ENCODE measurements at regions not wholly inside any gene's neighbourhood (a gene's known extent, or its start where the extent isn't known, plus 50 kb on each side); places are given as distances from the start of the nearest gene placed in this dataset.

DNA sequence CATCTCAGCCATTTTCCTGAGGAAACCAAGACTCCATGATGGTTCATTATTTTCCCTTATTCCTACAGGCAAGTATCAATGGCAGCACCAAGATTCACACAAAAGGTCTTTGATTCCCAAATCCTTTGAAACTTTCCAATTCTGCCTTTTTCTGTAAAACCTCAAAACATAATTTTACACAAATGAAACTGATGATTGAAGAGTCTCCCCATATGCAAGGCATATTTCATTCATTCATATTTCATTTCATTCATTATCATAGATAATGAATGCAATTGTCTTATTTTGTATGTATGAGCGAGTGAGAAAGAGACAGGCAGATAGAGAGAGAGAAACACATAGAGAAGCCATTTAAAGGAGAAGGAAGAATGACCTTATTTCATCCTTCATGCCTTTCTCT, 172.8 kb downstream of the BTG1 start:
- TF ChIP-seq, protein P1, sequence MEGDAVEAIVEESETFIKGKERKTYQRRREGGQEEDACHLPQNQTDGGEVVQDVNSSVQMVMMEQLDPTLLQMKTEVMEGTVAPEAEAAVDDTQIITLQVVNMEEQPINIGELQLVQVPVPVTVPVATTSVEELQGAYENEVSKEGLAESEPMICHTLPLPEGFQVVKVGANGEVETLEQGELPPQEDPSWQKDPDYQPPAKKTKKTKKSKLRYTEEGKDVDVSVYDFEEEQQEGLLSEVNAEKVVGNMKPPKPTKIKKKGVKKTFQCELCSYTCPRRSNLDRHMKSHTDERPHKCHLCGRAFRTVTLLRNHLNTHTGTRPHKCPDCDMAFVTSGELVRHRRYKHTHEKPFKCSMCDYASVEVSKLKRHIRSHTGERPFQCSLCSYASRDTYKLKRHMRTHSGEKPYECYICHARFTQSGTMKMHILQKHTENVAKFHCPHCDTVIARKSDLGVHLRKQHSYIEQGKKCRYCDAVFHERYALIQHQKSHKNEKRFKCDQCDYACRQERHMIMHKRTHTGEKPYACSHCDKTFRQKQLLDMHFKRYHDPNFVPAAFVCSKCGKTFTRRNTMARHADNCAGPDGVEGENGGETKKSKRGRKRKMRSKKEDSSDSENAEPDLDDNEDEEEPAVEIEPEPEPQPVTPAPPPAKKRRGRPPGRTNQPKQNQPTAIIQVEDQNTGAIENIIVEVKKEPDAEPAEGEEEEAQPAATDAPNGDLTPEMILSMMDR (IDR thresholded peaks at IDR 0.05; ENCODE audit: borderline replicate concordance, extremely low read depth, low read length, poor library complexity, severe bottlenecking): no peak
- no peak for TF ChIP-seq EZH2 (IDR thresholded peaks at IDR 0.05; ENCODE audit: borderline replicate concordance, low read depth, low read length, severe bottlenecking)
